ENCODE measurements at regions not wholly inside any gene's neighbourhood (a gene's known extent, or its start where the extent isn't known, plus 50 kb on each side); places are given as distances from the start of the nearest gene placed in this dataset.

DNA sequence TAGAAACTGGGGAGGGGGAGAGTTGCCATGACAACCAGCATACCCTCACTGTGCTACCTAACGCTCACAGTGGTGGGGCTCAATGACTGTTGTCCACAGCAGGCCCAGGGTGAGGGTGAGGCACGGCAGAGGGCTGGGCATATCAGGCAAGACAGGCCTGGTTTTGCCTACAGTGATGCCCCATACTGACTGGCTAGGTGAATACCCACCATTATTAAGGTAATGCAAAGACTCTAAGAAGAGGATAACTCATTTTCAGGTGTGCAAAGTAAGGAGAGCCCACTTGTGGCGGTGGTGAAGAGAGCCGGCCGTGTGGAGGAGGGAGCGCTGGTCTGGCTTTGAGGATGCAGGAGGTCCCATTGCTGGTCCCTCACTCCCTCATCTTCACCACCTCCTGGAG is 422.3 kb downstream of the FUT8 start:
- TF ChIP-seq, protein P1, sequence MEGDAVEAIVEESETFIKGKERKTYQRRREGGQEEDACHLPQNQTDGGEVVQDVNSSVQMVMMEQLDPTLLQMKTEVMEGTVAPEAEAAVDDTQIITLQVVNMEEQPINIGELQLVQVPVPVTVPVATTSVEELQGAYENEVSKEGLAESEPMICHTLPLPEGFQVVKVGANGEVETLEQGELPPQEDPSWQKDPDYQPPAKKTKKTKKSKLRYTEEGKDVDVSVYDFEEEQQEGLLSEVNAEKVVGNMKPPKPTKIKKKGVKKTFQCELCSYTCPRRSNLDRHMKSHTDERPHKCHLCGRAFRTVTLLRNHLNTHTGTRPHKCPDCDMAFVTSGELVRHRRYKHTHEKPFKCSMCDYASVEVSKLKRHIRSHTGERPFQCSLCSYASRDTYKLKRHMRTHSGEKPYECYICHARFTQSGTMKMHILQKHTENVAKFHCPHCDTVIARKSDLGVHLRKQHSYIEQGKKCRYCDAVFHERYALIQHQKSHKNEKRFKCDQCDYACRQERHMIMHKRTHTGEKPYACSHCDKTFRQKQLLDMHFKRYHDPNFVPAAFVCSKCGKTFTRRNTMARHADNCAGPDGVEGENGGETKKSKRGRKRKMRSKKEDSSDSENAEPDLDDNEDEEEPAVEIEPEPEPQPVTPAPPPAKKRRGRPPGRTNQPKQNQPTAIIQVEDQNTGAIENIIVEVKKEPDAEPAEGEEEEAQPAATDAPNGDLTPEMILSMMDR (IDR thresholded peaks at IDR 0.05): no peak
- no peak for TF ChIP-seq POLR2A (IDR thresholded peaks at IDR 0.05)
